ENCODE measurements at regions not wholly inside any gene's neighbourhood (a gene's known extent, or its start where the extent isn't known, plus 50 kb on each side); places are given as distances from the start of the nearest gene placed in this dataset.

DNA sequence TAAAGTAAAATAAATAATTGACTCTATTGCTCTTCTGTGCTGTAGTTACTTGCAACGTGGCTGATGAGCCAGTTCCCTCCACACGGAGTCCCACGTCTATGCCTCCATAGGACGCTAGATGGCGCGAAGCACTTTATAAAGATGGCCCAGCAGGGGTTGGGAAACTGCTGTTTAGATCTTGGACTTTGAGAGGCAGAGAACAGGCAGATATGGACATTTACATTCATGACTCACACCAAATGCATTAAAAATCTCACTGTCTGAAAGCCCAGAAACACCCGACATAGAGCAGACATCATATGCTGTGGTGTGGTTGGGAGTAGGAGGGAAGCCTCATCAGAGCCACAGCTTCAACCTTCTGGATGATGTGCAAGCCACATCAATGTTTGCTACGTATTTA, 643.1 kb upstream of the ARGLU1 start:
- no peaks in the 10 kb centered on the region for H3K36me3 Mint-ChIP-seq (ENCODE audit: low read depth)

DNA sequence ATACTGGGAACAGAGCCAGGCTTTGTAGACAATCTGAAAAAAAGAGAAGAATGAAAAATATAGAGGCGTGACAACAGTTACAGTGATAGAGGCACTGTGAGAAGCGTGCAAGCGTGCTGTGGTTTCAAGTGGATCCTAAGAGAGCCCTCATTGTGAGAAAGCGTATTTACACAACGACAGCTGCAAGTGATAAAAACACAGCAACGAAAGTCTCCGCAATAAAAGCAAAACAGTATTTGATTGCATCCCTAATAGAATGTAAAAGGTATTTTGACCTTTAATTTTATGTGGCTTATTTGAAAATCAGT, 642.7 kb upstream of the ARGLU1 start:
- Mint-ChIP-seq H3K4me1 (no peaks in the 10 kb centered on the region), H3K4me3 (no peak overlapping the region), H3K27me3 (peaks cover 3% of the 10 kb centered on the region), H3K27ac (no peak overlapping the region), H3K36me3 (ENCODE audit: low read depth) (no peaks in the 10 kb centered on the region), H3K9me3 (no peaks in the 10 kb centered on the region)
- no peak for ATAC-seq (replicated peaks)

More for the DNA sequence above, 643.1 kb upstream of the ARGLU1 start:
- H3K27ac Mint-ChIP-seq: no peak overlapping the region
- no peaks in the 10 kb centered on the region for H3K4me1 Mint-ChIP-seq
- no peak overlapping the region for H3K4me3 Mint-ChIP-seq
- peak; percentile 58 for ATAC-seq (replicated peaks)
- H3K9me3 Mint-ChIP-seq: no peaks in the 10 kb centered on the region
- peaks cover 3% of the 10 kb centered on the region for H3K27me3 Mint-ChIP-seq

DNA sequence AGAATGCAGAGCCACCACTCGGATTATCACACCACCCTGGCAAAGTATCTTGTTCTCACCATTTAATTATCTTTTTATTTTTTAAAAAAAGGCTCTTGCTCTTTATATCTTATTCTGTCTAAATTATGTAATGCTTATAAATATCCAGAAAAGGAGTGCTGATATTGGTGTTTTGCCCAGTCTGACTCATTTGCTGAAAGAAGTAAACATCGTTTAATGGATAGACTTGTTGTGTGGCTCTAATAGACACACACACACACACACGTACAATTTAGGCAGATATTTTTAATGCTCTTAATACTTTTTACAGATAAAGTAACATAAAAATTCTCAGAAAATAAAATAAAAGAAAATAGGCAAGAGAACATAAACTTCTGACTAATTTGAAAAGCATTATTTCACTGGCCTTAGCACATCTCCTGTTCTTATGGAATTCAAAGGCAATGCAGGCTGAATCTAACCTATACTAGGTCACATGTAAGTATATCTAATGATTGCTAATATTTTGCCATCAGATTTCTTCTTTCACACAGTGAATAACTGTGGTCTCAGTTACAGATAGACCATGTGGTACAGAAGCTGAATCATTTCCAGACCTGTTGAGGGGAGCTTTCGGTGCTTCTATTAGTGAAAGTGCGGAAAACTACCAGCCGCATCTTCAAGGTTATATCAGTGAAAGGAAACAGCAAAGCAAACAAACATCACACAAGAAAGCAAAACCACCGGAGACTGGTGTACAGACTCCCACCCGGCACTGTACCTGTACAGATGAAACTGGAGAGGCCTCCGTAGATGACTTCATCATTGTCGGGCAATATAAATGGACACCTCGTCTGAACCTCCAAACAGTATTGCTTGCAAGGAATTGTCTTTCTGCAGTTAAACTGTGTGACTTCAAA, 642.1 kb upstream of the ARGLU1 start:
- Mint-ChIP-seq H3K4me3 (no peak overlapping the region), H3K9me3 (no peaks in the 10 kb centered on the region), H3K36me3 (ENCODE audit: low read depth) (no peaks in the 10 kb centered on the region), H3K27ac (no peak overlapping the region), H3K4me1 (no peaks in the 10 kb centered on the region), H3K27me3 (peaks cover 6% of the 10 kb centered on the region)
- no peak for ATAC-seq (replicated peaks)

DNA sequence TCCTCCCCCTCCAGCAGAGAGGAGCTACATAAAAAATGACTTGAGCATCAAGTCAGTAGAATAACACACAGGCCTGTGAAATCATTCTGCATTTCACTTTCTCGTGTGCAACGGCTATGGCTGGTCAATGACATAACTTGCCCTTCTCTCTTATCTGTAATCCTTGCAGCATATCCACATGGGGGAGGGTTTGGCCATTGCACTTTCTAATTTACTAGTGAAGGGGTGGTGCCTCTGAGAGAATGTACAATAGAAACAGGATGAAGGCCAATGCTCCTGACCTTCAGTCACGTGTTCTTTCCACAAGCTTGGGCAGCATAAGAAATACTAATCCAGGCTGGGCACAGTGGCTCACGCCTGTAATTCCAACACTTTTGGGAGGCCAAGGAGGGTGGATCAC, 641.0 kb upstream of the ARGLU1 start:
- H3K27me3 Mint-ChIP-seq: peaks cover 6% of the 10 kb centered on the region

DNA sequence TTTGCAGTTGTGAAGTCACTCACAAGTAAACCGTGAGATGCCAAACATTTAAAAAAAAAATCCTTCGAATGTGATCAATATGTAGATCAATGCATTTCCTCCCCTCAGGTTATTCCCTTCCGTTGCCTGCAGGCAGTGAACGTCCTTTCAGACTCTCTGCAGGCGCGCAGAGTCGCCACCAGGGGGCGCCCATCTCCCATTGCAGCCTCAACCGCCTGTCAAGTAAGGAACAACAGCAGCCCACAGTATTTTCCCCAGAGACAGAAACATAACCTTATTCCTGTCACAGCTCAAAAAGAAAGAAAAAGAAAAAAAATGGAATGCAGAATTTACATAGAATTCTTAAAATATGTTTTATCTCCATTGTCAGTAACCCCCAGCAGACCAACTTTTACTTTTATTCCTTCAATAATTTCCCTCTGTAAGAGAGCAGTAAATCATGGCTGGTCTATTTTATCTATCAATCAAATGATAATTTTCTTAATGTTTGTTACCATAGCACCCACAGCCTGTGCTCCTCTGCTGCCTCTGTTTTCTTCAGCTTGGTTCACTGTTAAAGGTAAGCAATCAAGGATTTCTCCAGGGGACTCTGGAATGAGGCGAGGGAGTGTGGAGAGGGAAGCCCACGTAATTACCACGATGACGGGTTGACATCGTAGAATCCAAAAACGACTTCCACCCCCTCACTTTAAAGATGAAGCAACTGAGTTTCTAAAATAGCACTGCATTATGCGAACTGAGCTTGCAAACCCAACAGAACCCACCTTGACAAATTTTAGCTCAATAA, 637.6 kb upstream of the ARGLU1 start:
- ATAC-seq (replicated peaks): peak; percentile 72
- Mint-ChIP-seq H3K27me3 (peaks cover 6% of the 10 kb centered on the region), H3K9me3 (no peaks in the 10 kb centered on the region), H3K4me1 (no peaks in the 10 kb centered on the region), H3K4me3 (no peak overlapping the region), H3K27ac (no peak overlapping the region), H3K36me3 (ENCODE audit: low read depth) (no peaks in the 10 kb centered on the region)

More for the DNA sequence above, 641.0 kb upstream of the ARGLU1 start:
- Mint-ChIP-seq H3K9me3 (no peaks in the 10 kb centered on the region), H3K27ac (no peak overlapping the region), H3K4me3 (no peak overlapping the region), H3K36me3 (ENCODE audit: low read depth) (no peaks in the 10 kb centered on the region), H3K4me1 (no peaks in the 10 kb centered on the region)
- ATAC-seq (replicated peaks): no peak

DNA sequence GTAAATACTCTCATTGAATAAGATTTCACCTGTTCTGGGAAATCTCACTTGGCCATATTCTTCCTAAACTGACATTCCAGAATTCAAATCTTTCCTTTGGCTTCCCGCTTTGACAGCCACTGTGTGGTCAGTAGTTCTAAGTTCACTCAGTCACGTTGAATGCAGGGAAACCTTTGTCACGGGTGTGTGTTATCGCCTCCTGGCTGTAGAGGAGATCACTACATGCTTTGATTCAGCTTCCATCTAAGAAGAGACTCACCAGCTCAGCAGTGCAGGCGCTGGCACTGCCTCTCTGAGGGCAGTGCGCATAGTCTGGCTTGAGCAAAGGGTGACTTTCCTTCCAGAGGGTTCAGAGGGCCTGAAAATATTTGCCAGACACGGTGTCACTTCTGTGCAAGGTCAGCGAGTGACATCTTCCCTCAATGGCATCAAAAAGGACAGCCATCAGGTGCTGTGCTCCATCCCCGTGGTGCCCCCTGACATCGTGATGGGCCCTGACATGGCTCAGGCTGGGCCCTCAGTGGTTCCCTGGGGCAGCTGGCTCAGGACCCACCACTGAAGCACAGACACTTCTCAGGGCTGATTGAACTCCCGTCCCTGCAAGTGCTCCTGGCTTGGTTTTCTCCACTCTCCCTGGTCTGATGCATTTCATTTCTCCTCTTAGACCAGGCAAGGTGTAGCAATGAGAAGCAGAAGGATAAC, 635.4 kb upstream of the ARGLU1 start:
- no peaks in the 10 kb centered on the region for H3K36me3 Mint-ChIP-seq (ENCODE audit: low read depth)

DNA sequence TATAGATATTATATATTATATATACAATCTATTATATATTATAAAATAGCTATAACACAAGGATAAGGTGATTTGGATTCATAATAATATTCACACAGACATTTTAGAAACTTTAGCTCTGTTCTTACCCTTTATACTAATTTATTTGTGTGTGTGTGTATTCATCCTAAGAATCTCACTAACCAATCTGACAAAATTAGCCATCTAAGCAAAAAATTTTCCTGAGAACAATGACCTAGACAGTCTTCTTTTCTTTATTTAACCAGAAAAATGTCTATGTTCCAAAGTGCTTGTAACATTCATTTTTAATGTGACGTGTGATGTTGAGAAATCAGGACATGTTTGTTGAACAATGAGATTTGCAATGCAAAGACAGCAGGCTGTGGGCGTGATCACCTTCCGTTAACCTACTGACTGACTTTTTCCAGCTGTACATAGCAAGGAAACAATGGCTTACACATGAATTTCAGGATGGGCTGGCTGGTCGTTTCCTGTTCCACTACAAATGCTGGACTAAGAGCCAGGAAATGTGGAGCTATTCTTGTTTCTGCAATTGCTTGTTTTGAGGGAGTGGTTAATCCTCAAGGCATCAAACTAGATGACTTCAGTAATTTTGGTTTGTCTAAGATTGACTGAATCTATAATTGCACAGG, 634.6 kb upstream of the ARGLU1 start:
- Mint-ChIP-seq H3K4me3 (no peak overlapping the region), H3K4me1 (no peaks in the 10 kb centered on the region)
- ATAC-seq (replicated peaks): no peak

More for the DNA sequence above, 635.4 kb upstream of the ARGLU1 start:
- Mint-ChIP-seq H3K4me3 (no peak overlapping the region), H3K4me1 (no peaks in the 10 kb centered on the region), H3K9me3 (no peaks in the 10 kb centered on the region), H3K27ac (no peak overlapping the region), H3K27me3 (peaks cover 3% of the 10 kb centered on the region)
- ATAC-seq (replicated peaks): no peak

DNA sequence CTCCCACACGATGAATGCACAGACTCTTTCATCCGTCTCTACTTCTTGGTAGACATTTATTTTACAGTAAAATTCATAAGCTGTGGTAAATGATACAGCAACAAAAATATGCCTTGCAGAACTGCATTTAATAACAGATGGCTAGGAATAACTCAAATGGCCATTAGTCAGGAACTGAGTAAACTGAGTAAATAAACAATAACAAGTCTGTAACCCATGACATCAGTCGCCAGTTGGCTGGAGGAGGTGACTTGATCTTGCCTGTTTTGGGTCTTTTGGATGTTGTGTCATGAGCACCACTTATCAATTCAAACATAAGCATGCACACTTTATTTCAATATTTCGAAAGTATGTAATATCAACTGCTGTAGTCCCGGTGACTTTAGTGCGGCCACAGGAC, 632.6 kb upstream of the ARGLU1 start:
- Mint-ChIP-seq H3K9me3 (peaks cover 3% of the 10 kb centered on the region), H3K27ac (no peak overlapping the region), H3K4me3 (no peak overlapping the region), H3K27me3 (peaks cover 3% of the 10 kb centered on the region), H3K36me3 (ENCODE audit: low read depth) (no peaks in the 10 kb centered on the region), H3K4me1 (no peaks in the 10 kb centered on the region)
- no peak for ATAC-seq (replicated peaks)

More for the DNA sequence above, 634.6 kb upstream of the ARGLU1 start:
- Mint-ChIP-seq H3K27ac (no peak overlapping the region), H3K27me3 (peaks cover 3% of the 10 kb centered on the region), H3K9me3 (no peaks in the 10 kb centered on the region), H3K36me3 (ENCODE audit: low read depth) (no peaks in the 10 kb centered on the region)

DNA sequence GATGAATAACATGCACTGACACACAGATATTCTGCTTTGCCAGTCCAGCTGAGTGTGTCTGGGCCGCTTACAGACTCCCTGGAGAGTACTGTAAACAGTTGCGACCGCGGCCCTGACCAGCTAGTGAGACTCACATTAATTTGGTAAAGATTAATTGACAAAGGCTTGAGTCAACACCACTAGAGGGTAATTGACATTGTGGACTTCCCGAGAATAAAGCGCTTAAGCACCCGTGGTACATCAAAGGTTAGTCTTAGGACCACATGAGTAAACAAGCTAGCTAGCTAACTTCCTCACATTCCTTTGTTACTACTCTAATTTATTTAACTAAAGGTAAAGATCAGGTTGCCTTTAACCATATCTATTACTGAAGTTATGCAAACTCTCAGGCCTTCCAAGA, 624.4 kb upstream of the ARGLU1 start:
- H3K9me3 Mint-ChIP-seq: peaks cover 3% of the 10 kb centered on the region
- no peaks in the 10 kb centered on the region for H3K27me3 Mint-ChIP-seq
- ATAC-seq (replicated peaks): no peak
- H3K27ac Mint-ChIP-seq: no peak overlapping the region
- H3K4me1 Mint-ChIP-seq: no peaks in the 10 kb centered on the region
- no peaks in the 10 kb centered on the region for H3K36me3 Mint-ChIP-seq (ENCODE audit: low read depth)
- no peak overlapping the region for H3K4me3 Mint-ChIP-seq

DNA sequence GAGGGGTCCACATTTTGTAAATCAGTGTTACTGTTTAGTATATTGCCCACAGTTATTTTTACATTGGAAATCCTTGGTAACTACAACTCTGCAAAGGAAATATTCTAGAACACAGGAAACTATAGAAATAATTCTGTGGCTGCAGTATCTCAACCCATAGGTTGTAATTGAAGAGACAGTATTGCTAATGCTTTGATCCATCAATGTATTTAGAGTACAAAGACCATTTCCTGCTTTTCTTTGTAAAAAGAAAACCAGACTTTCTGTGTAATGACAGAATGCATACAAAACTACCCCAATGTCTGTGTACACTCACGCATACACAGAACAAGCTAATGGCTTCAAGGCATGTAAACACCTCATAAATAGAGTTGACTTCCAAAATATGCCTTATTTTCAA, 622.1 kb upstream of the ARGLU1 start:
- H3K4me3 Mint-ChIP-seq: no peak overlapping the region
- H3K36me3 Mint-ChIP-seq (ENCODE audit: low read depth): no peaks in the 10 kb centered on the region
- H3K27ac Mint-ChIP-seq: no peak overlapping the region

DNA sequence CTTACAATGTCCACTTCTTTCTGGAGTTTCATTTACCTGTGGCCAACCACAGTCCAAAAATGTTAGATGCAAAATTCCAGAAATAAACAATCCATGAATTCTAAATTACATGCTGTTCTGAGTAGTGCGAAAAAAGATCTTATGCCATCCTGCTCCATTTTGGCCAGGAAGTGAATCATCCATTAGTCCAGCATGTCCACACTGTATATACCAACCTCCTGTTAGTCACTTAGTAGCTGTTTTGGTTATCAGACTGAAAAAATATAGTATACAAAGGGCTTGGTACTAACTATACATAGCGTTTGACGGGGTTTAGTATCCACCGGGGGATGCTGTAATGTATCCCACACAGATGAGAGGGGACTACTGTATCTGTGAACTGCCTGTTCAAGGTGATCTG, 618.0 kb upstream of the ARGLU1 start:
- H3K4me1 Mint-ChIP-seq: no peaks in the 10 kb centered on the region
- H3K36me3 Mint-ChIP-seq (ENCODE audit: low read depth): no peaks in the 10 kb centered on the region
- no peak overlapping the region for H3K4me3 Mint-ChIP-seq
- H3K27ac Mint-ChIP-seq: no peak overlapping the region
- no peaks in the 10 kb centered on the region for H3K9me3 Mint-ChIP-seq
- ATAC-seq (replicated peaks): no peak
- no peaks in the 10 kb centered on the region for H3K27me3 Mint-ChIP-seq

More for the DNA sequence above, 622.1 kb upstream of the ARGLU1 start:
- ATAC-seq (replicated peaks): no peak
- Mint-ChIP-seq H3K9me3 (no peaks in the 10 kb centered on the region), H3K27me3 (no peaks in the 10 kb centered on the region), H3K4me1 (no peaks in the 10 kb centered on the region)

DNA sequence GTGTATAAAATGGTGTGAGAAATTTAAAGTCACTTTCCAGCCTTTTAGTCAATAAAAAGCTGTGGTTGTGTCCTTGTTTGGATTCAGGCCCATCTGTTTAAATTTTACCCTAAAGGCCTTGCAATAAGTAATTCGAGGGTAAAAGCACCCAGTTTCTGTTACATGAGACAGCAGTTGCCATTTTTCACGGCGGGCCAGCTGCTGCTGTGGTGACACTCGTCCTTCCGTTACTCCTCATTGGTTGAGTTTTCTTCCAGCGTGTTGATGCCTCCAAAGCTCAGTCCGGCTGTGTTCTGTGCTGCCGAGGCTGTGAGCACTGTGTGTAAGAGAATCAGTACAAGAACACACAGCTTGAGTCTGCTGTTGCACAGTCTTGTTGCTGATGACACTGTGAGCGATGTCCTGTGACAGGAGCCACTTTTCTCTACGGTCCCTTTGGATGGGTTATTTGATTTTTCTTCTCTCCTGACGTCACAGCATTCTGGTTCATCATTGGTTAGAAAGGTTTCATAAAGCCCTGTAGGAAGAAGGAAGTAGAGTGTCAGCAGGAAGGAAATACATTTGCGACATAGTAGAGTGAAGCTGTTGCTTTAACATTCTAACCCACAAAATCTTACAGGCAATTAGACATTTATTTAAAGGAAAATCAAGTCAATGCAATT, 602.5 kb upstream of the ARGLU1 start:
- Mint-ChIP-seq H3K27me3 (no peaks in the 10 kb centered on the region), H3K4me3 (no peak overlapping the region), H3K9me3 (peaks cover 7% of the 10 kb centered on the region), H3K27ac (no peak overlapping the region), H3K4me1 (no peaks in the 10 kb centered on the region), H3K36me3 (ENCODE audit: low read depth) (no peaks in the 10 kb centered on the region)
- no peak for ATAC-seq (replicated peaks)

DNA sequence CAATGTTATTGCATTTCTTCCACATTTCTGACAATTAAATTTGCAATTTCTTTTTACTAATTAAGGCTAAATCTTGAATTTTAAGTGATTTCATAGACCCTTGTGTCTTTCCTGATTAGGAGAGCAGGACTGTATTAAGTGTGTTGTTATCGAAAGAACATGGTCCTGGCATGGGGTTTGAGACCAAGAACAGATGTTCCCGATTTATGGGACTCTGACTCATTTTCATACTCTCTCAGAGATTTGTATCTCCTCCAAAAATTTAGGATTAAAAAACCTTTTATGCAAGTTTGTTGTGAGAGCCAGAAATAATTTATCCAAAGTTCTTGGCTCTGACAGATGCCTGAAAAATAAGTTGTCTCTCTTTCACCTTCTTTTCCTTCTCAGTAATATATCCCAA, 589.3 kb upstream of the ARGLU1 start:
- no peaks in the 10 kb centered on the region for H3K4me1 Mint-ChIP-seq
- no peak overlapping the region for H3K27ac Mint-ChIP-seq
- ATAC-seq (replicated peaks): no peak
- no peaks in the 10 kb centered on the region for H3K9me3 Mint-ChIP-seq
- H3K4me3 Mint-ChIP-seq: no peak overlapping the region
- no peaks in the 10 kb centered on the region for H3K36me3 Mint-ChIP-seq (ENCODE audit: low read depth)
- H3K27me3 Mint-ChIP-seq: no peaks in the 10 kb centered on the region

DNA sequence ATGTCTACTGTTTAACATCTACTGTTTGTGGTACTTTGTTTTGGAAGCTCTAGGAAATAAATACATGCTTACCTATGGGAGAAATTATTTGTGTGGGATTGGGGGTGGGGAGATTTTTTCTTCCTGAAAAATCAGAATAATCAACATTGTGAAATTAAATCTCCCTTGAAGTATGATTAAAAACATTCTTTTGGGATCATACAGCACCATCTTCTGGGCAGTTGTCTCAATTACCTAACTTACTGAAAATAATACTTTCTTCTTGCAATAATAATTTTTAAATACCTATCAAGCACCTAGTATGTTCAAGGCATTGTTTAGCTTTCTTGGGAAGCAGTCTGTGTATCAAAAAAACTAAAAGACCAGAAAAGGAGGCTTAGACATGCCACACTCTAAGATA, 576.5 kb upstream of the ARGLU1 start:
- Mint-ChIP-seq H3K36me3 (ENCODE audit: low read depth) (no peaks in the 10 kb centered on the region), H3K4me3 (no peak overlapping the region), H3K27ac (no peak overlapping the region), H3K27me3 (no peaks in the 10 kb centered on the region), H3K4me1 (no peaks in the 10 kb centered on the region), H3K9me3 (peaks cover 4% of the 10 kb centered on the region)
- ATAC-seq (replicated peaks): no peak

All from activated T-helper 17 cell treated with anti-CD3 and anti-CD28 coated beads, Interleukin-2, amount 50 U/mL, for 72 hours (primary cell).